NT2/D1 (cell line): ENCODE measurements at regions not wholly inside any gene's neighbourhood (a gene's known extent, or its start where the extent isn't known, plus 50 kb on each side); places are given as distances from the start of the nearest gene placed in this dataset.

Source experiments
- DNase-seq: peaks from one replicate; pipeline ENCODE4 v3.0.0-alpha.2; 2011; ENCODE audit warnings: low read depth, low spot score
- H3K27me3 ChIP-seq: 2 replicates; pipeline ENCODE4 v1.6.0; 2011; ENCODE audit warnings: mild to moderate bottlenecking; ENCODE audit not compliant: insufficient read length, insufficient read depth
- H3K36me3 ChIP-seq: 2 replicates; pipeline ENCODE4 v1.6.1; 2011; ENCODE audit warnings: mild to moderate bottlenecking, low read length, mixed read lengths; ENCODE audit not compliant: insufficient read depth, insufficient read length
- H3K4me1 ChIP-seq: 2 replicates; pipeline ENCODE4 v1.5.1; 2011; ENCODE audit not compliant: insufficient read depth, insufficient read length
- H3K4me3 ChIP-seq: 2 replicates; pipeline ENCODE4 v1.5.1; 2011; ENCODE audit warnings: low read depth; ENCODE audit not compliant: insufficient read length
- H3K9ac ChIP-seq: 2 replicates; pipeline ENCODE4 v1.6.0; 2011; ENCODE audit warnings: low read depth; ENCODE audit not compliant: insufficient read length
- H3K9me3 ChIP-seq: 2 replicates; pipeline ENCODE4 v1.5.1; 2011; ENCODE audit warnings: mild to moderate bottlenecking, low read length; ENCODE audit not compliant: insufficient read depth
- SUZ12 ChIP-seq: IDR thresholded peaks from 2 replicates; pipeline ENCODE4 v1.6.1; 2011; ENCODE audit not compliant: insufficient read length, insufficient read depth; ENCODE audit errors: extremely low read depth
- YY1 ChIP-seq: IDR thresholded peaks from 2 replicates; pipeline ENCODE4 v1.6.1; 2011; ENCODE audit not compliant: insufficient read length, insufficient read depth
- ZNF274 ChIP-seq: IDR thresholded peaks from 2 replicates; pipeline ENCODE4 v1.6.1; 2011; ENCODE audit warnings: mild to moderate bottlenecking, low read depth, low read length

- Histone ChIP-seq H3K9ac (no peak overlapping the region), H3K4me3 (no peak overlapping the region), H3K36me3 (no peaks in the 10 kb centered on the region), H3K27me3 (no peaks in the 10 kb centered on the region), H3K4me1 (no peaks in the 10 kb centered on the region), H3K9me3 (no peaks in the 10 kb centered on the region)
- TF ChIP-seq SUZ12 (no peak), YY1 (no peak), ZNF274 (no peak)
- DNase-seq: no peak
These were observed 503.5 kb upstream of the BCHE start for GRCh38 chr3:166340604-166341266.

GRCh38 chr3:166324401-166324800, 487.2 kb upstream of the BCHE start:
- TF ChIP-seq SUZ12 (no peak), ZNF274 (no peak), YY1 (no peak)
- DNase-seq: no peak
- Histone ChIP-seq H3K4me3 (no peak overlapping the region), H3K4me1 (no peaks in the 10 kb centered on the region), H3K36me3 (no peaks in the 10 kb centered on the region), H3K9ac (no peak overlapping the region), H3K27me3 (no peaks in the 10 kb centered on the region), H3K9me3 (no peaks in the 10 kb centered on the region)

- Histone ChIP-seq H3K9ac (no peak overlapping the region), H3K36me3 (no peaks in the 10 kb centered on the region), H3K4me3 (no peak overlapping the region), H3K9me3 (0 out of 2 replicates have a peak, but pooled peaks cover 9% of the 10 kb centered on the region), H3K27me3 (no peaks in the 10 kb centered on the region), H3K4me1 (no peaks in the 10 kb centered on the region)
- no peak for DNase-seq
- TF ChIP-seq SUZ12: no peak
- TF ChIP-seq YY1: no peak
- TF ChIP-seq ZNF274: no peak
These were observed 485.2 kb upstream of the BCHE start for GRCh38 chr3:166322391-166322790.

DNA sequence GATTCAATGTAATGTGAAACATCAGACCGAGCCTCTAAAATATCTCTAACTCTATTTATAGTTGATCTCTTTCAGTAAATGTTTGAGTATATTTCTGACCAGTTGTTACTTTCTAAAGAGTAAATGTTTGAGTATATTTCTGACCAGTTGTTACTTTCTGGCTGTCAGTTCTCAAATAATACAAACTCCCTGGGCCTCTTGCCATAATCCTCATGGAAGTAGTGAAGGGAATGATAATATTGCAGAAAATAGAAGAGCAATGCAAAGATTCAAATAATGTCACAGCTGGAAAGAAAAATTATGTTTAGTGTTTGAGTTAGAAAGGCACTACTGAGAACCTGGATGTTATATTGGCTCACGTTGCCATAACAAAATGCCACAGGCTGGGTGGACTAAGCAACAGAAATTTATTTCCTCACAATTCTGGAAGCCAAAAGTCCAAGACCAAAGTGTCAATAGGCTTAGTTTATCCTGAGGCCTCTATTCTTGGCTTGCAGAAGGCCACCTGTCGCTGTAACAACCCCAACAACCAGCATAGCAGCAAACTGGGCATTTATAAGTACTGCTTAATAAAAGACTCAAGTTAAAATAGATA, 470.6 kb upstream of the BCHE start:
- Histone ChIP-seq H3K9ac (no peak overlapping the region), H3K4me3 (no peak overlapping the region), H3K4me1 (no peaks in the 10 kb centered on the region), H3K36me3 (no peaks in the 10 kb centered on the region), H3K27me3 (no peaks in the 10 kb centered on the region), H3K9me3 (no peaks in the 10 kb centered on the region)
- DNase-seq: no peak
- no peak for TF ChIP-seq SUZ12
- TF ChIP-seq YY1: no peak
- no peak for TF ChIP-seq ZNF274

DNA sequence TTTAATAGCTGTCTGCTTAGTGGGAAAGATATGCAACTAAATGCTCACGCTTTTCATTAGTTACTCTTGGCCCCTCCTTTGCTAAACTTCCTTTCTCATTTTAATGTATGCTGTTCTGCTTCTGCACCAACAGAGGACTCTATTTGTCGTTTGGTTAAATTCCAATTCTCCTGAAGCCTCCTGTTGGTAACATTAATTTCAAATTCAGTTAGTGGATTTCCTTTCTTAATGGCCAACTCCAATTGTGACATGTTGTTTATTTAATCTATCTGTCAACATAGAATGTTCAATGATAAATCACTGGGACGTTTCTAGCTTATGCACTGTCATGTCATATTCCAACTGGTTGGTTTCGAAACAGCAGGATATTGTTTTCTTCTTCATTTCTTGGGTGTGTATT, 467.4 kb upstream of the BCHE start:
- Histone ChIP-seq H3K9me3 (no peaks in the 10 kb centered on the region), H3K9ac (no peak overlapping the region), H3K27me3 (no peaks in the 10 kb centered on the region), H3K4me1 (no peaks in the 10 kb centered on the region), H3K36me3 (no peaks in the 10 kb centered on the region), H3K4me3 (no peak overlapping the region)
- TF ChIP-seq SUZ12: no peak
- no peak for TF ChIP-seq ZNF274
- TF ChIP-seq YY1: no peak
- no peak for DNase-seq

GRCh38 chr3:166303681-166304080, 466.5 kb upstream of the BCHE start:
- H3K9me3 ChIP-seq: no peaks in the 10 kb centered on the region
- no peaks in the 10 kb centered on the region for H3K27me3 ChIP-seq
- H3K4me1 ChIP-seq: no peaks in the 10 kb centered on the region
- no peak overlapping the region for H3K4me3 ChIP-seq
- no peak for DNase-seq
- no peaks in the 10 kb centered on the region for H3K36me3 ChIP-seq
- no peak for TF ChIP-seq SUZ12
- no peak for TF ChIP-seq ZNF274
- no peak for TF ChIP-seq YY1
- no peak overlapping the region for H3K9ac ChIP-seq

GRCh38 chr3:166302331-166302730, 465.1 kb upstream of the BCHE start:
- TF ChIP-seq SUZ12: no peak
- Histone ChIP-seq H3K4me3 (no peak overlapping the region), H3K9me3 (no peaks in the 10 kb centered on the region), H3K36me3 (no peaks in the 10 kb centered on the region), H3K27me3 (no peaks in the 10 kb centered on the region), H3K4me1 (no peaks in the 10 kb centered on the region), H3K9ac (no peak overlapping the region)
- DNase-seq: no peak
